GM18502 (cell line): ENCODE measurements at regions not wholly inside any gene's neighbourhood (a gene's known extent, or its start where the extent isn't known, plus 50 kb on each side); places are given as distances from the start of the nearest gene placed in this dataset.
"Not testable (repeated sequence)": the region's sequence is repeated elsewhere in the genome, so short reads cannot be mapped to it uniquely, and the experiment has no call there.

ENCODE experiments used
- ATAC-seq: cut with Tn5 transposase; IDR thresholded peaks from one replicate; pipeline ENCODE4 v1.9.1; 2021; ENCODE audit warnings: mild to moderate bottlenecking; ENCODE audit not compliant: unreplicated experiment, poor library complexity

GRCh38 chr9:38136386-38136785 is 67.4 kb upstream of the SHB start:
- ATAC-seq = no peak

- no peak for ATAC-seq
These were observed 65.7 kb upstream of the SHB start for GRCh38 chr9:38134611-38135237.

DNA sequence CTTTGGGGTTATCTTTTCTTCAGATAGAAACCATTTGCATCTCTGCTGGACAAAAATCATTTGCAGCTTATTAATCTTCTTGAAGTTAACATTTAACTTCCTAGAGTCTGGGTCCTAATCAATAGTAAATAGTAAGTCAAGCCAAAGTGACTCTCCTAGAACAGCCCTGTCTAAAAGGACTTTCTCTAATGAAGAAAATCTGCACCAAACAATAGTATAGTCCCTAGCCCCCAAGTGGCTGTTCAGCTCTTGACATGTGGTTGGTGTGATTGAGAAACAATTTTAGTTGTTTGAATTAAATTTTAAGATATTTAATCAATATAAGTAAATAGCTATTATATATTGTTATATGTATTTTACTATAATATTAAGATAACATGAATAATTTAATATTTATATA is 64.6 kb upstream of the SHB start:
- no peak for ATAC-seq

DNA sequence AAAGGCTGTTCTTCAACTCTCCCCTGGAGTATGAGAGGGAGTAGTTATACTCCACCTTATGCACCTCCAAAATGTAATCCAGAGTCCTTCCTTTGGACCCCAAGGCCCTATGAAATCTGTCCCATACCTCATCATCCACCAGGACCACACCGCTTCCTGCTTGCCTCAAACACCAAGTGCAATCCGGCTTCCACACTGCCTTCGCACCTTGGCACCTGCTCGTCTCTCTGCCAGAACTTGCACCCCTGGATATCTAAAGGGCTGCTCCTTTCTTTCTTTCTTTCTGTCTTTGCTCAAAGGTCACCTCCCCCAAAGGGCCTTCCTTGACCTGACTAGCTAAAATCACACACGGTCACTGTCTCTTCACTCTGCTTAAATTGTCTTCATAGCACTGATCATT is 63.9 kb upstream of the SHB start:
- no peak for ATAC-seq

DNA sequence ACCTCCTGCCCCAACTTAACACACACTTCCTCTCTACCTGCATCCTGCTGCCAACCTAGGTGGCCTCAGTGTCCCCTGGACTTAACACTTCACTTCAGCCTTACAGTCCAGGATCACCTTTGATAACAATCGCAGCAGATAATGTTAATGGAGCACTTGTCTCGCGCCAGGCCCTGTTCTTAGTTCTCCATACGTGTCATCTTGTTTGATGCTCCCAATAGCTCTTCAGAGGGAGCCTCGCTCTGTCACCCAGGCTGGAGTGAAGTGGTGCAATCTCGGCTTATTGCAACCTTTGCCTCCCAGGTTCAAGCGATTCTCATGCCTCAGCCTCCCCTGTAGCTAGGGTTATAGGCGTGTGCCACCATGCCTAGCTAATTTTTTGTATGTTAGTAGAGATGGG is 62.7 kb upstream of the SHB start:
- no peak for ATAC-seq

DNA sequence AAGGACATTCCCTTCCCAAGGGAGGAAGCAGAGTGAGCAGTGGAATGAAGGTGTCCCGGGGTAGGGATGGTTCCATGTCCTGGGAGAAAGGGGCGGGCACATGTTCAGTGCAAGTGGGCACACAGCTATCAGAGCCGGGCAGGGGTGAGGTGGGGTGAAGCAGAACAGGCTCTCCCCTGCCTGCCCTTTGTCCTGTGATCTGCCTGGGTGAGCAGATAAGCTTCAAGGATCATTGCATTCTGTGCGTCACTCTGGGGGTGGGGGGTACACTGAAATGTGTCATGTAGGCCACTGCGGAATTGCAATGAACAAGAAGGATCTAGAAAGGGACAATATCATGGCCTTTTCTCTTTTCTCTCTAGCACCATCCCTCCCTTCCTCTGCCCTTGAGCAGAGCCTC is 61.7 kb upstream of the SHB start:
- no peak for ATAC-seq

GRCh38 chr9:38129366-38129765 is 60.3 kb upstream of the SHB start:
- ATAC-seq = no peak

GRCh38 chr9:38128752-38129270 is 59.8 kb upstream of the SHB start:
- no peak for ATAC-seq

DNA sequence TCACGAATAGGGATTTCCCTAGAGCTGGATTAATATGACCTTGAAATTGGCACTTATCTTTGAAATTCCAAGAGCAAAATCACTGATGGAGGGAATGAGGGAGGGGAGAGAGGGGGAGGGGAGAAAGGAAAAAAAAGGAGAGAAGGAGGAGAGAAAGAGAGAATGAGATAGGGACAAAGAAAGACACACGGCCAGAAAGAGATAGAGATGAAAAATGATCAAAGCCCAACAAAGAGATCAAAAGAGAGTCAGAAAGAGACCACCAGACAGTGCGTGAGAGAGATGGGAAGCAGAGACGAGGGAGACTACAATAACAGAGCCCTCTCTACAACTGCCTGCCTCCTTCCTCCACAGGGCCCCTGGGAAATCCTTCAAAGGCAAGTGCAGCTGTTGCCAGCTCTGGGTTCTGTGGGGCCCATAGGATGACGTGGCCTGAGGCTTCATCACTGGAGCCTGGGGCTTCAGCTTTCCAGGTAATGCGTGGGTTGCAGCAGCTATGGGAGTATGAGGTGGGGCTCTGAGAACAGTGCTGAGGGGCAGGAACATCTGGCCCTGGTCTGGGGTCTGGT is 58.3 kb upstream of the SHB start:
- no peak for ATAC-seq

- no peak for ATAC-seq
These were observed 57.7 kb upstream of the SHB start for GRCh38 chr9:38126730-38127129.

DNA sequence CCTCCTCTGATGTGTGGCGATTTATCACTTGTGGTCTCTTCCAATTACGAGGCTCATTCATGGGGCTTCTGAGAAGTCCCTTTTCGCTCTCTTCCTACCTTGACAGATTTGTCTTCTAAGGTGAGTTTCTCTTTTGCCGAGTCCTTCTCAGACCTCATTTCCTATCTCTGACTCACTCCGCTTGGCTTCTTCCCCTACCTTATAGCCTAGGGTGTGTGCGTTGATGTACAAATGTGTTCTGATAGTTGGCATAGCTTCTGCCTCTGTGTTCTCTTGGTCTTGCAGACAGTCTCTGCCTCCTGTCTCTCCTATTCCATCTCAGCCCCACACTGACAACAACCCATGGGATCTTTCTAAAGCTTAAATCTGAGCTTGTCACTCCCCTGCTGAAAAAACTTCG is 56.9 kb upstream of the SHB start:
- no peak for ATAC-seq

DNA sequence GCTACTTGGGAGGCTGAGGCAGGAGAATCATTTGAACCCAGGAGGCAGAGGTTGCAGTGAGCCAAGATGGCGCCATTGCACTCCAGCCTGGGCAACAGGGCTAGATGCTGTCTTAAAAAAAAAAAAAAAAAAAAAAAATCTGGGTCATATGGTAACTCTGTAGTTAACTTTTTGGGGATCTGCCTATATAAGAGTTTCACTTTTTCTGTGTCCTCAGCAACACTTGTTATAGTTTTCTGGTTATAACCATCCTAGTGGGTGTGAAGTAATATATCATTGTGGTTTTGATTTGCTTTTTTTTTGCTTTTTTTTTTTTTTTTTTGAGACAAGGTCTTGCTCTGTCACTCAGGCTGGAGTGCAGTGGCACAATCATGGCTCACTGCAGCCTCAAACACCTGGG is 54.3 kb upstream of the SHB start:
- ATAC-seq = not testable (repeated sequence)

DNA sequence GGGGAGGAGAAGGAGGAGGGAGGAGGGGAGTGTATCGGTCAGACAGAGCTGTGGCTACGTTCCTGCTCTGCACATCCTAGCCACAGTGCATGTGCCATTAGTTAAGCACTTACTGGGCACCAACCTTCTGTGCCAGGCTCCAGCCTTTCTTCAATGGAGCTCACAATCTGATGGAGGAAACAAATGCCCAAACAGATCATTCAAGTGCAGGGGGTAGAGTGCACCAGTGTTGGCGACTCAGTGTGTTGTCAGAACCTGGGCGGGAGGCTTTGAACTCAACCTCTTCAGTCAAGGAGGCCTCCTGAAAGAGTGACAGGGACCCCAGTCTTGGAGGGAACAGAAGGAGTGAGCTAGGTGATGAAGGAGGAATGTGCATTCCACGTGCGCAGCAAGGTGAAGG is 51.9 kb upstream of the SHB start:
- no peak for ATAC-seq

DNA sequence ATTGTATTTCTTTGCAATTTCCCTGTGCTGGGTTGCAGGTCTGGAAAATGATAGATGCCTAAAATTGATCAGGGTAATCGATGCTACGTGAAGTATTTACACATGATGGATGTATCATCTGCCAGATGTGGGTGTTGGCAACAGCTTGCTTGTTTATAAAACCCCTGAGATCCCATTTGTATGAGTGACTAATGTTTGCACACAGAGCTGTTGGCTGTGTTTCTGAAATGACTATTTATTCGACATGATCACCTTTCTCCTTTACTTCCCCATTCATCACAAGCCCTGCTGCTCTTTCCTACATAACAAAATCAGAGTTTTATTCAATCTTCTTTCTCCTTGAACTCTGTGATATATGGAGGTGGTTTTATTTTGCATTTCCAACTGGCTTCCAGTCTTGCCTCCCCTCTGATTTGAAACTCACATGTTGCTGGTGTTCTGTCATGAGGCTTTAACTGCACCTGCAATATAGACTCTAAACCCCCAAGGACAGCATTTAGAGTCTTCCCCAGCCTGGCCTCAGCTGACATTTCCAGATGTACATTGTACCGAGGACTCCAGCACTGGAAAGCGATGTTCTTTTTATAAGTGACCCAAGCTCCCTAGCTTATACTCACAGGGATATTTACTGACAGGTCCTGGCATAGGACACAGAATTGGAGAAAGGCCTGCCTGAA is 50.7 kb upstream of the SHB start:
- no peak for ATAC-seq

DNA sequence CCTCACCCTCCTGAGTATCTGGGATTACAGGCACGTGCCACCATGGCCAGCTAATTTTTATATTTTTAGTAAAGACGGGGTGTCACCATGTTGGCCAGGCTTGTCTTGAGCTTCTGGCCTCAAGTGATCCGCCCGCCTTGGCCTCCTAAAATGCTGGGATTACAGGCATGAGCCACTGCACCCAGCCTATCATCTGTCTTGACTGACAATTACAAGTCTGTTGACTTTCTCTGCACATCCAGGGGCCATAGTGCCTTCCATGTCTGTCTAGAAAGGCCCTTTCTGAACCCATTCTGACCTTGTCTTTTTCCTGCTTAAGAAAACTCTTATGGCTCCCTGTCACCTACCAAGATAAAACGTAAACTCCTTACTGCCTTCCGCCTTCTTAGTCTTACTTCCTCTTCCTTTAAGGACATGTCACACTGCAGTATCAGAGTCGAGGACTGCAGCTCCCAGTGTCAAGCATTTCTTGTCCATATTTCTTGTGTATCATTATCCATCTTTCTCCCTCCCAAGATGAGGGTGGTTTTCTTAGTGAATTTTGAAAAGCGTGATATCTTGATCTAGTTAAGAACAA is 49.9 kb upstream of the SHB start:
- no peak for ATAC-seq
